ENCODE measurements at regions not wholly inside any gene's neighbourhood (a gene's known extent, or its start where the extent isn't known, plus 50 kb on each side); places are given as distances from the start of the nearest gene placed in this dataset.

DNA sequence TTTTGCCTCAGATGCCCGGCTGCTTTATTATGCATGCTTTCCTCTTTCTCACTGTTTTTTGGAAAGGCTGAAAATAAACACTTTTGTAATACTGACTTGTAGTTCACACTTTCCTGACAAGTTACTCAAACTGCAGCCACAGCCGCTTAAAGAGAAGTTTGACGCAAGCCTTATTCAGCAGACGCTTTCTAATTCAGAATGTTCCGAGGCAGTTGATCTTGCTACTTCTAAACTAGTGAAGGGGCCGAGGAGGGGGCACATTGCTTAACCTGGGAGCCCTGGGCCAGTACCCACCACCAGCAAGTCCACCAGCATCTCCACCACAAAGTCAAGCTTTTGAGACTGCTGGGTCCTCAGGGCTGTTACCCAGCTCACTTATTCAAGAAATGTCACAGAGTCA, 71.8 kb upstream of the SPRED2 start:
- DNase-seq (ENCODE audit: low read depth, low spot score): no peak

DNA sequence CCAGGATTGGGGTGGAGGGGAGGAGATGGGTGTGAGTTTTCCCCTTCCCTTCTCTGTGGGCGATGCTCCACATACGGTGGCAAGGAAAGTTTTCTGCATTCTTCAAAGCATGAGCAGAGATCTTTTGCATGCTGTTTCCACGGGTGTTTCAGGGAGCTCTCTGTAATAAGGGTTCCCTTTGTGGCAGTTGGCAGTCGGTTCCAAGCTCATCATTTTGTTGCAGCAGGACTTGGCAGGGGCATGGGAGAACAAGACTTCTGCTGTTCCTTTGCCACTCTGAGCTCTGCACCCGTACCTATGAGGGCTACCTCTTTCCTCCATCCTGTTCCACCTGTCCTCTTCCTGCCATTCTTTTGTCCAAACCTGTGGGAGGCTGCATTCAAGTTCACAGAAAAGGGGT, 71.3 kb upstream of the SPRED2 start:
- no peak for DNase-seq (ENCODE audit: low read depth, low spot score)

DNA sequence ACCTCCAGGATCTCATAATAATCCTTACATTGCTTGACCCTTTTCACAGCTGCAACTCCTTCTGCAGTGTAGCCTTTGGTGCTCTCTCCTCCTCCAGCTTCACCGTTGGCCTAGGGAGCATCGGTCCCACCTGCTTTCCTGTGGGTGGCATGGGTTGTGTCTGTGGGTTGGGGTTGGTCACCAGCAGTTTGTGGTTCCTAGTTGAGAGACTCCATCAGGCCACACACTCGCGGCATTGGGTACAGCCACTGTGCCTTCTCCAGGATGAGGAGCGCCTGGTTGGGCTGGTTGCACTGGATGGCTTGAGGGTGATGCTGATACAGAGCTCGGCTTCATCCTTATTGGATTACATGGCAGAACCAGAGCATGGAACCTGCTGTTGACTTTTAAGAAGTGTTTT, 69.4 kb upstream of the SPRED2 start:
- no peak for DNase-seq (ENCODE audit: low read depth, low spot score)

DNA sequence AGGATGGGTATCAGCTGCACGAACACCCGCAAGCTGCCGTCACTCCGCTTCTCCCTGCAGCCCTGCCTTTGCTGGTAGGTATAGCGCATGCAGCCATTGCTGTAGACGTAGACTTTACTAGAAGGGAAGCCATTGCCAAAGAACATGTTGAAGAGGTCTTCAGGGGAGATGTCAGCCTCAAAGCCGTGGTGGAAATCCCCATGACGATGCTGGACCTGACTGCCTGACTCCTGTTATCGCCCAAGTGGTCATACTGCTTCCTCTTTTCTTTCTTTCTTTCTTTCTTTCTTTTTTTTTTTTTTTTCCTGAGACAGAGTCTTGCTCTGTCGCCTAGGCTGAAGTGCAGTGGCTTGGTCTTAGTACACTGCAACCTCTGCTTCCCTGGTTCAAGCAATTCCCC, 68.7 kb upstream of the SPRED2 start:
- no peak for DNase-seq (ENCODE audit: low read depth, low spot score)

DNA sequence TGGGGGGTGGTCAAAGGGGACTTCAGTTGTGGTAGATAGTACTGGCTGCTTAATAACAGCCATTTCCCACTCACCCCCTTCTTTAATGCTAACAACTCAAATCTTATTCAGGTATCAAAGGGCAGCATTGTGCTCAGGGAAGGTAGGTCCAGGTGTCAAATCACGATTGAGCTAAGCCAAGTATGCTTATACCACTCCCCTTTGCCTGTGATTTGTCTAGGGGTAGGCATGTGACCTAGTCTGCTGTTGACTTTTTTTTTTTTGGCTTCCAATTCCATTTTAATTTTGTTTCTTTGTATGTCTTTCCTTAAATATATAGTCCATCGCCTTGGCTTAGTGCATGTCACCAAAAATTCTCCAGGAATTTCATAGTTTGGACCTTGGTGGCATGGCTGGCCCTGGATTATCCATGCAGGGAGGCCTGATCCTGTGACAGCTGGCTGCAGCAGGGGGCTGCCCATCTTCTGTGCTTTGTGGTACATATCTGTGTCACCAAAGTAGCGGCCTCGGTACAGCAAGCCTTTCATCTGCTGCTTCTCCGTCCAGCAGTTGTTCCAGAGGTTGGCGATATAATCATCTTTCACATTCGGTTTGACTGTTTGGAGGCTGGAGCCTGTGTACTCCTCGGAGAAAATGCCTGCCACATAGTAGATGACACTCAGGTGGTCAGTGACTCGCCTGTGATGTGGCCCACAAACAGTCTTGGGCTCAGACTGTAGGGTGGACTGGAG, 68.1 kb upstream of the SPRED2 start:
- no peak for DNase-seq (ENCODE audit: low read depth, low spot score)

DNA sequence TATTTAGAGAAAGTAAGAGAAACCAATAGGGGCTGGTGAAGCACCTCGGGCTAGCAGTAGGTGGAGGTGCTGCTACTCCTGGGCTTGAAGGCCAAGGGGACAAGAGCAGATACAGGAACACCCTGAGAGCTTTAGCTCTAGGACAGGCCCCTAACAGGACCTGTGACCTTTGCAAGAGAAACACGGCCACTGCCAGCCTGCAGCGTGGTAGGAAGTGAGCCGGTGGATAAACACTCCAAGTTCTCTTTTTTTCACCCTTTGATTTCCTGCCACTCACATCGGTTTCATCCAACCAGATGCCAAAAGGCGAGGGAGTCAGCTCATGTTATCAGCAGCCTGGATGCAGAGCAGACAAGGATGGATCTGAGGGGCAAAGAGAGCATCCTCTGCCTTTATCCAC, 66.8 kb upstream of the SPRED2 start:
- no peak for DNase-seq (ENCODE audit: low read depth, low spot score)

DNA sequence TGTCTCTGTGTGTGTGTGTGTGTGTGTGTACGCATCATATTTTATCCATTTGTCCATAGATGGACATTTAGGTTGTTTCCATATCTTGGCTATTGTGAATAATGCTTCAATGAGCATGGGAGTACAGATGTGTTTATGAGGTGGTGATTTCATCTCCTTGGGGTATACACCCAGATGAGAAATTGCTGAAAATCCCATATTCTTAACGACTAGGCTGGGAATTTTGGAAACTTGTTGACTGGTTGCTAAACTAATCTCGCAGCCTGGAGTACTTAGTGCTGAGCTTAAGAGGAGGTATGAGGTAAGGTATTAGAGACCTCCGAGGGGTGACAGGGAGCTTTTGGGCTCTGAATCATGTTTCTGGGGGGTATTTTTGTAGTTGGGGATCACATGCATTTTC, 66.0 kb upstream of the SPRED2 start:
- DNase-seq (ENCODE audit: low read depth, low spot score): no peak

DNA sequence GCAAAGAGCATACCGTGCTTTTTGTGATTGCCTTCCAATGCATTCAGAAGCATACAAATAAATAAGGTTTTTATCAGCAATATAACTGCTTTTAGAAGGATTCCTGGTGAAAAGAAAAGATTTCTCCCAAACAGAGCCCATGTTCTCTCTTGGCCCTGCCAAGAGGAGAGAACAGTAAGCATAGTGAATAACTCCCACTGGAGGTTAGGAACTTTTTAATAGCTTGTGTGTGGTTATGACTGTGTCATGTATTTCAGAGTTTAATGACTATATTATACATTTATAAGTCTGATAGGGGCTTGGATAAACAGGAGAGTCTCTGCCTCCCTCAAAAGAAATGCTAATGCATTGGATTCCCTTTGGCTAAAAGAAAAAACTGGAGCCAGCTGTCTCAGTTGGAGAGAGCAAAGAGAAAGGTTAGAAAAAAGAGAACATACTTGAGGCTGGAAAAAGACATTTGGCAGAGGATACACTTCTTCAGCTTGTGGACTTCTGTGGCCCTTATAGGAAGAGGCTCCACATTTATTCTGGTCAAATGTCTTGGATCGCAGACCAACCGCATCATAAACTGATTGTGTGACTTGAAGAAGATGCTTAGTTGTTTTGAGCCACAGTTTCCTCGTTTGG, 63.0 kb upstream of the SPRED2 start:
- no peak for DNase-seq (ENCODE audit: low read depth, low spot score)

DNA sequence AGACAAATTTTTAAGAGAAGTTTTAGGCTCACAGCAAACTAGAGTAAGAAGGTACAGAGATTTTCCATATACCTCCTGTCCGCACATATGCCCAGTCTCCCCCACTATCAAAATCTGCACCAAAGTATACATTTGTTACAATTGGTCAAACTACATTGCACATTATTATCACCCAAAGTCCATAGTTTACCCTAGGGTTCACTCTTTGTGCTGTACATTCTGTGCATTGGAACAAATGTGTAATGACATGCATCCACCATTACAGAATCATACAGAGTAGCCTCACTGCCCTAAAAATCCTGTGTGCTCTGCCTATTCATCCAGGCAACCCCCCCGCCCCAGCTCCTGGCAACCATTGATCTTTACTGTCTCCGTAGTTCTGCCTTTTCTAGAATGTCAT, 61.7 kb upstream of the SPRED2 start:
- no peak for DNase-seq (ENCODE audit: low read depth, low spot score)

DNA sequence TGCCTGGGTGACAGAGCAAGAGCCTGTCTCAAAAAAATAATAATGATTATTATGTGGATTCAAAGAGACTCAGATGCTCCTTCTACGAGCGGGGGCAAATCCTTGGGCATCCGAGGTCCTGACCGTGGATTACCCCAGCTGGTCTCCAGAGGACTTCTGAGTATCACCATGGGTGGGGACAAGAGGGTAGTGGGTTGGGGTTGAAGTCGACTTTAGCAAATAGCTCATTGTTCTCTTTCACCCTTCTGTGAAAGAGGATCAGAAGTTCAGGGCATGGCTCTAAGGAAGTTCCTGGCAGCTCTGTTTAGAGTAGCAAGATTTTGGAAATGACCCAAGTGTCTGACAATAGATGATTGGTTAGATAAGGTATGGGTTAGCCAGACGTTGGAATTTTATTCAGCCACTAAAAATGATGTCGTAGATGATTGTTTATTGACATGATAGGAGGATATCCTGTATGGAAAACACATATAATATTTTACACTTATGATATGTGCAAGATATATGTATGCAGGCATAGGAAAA, 59.0 kb upstream of the SPRED2 start:
- DNase-seq (ENCODE audit: low read depth, low spot score): no peak

DNA sequence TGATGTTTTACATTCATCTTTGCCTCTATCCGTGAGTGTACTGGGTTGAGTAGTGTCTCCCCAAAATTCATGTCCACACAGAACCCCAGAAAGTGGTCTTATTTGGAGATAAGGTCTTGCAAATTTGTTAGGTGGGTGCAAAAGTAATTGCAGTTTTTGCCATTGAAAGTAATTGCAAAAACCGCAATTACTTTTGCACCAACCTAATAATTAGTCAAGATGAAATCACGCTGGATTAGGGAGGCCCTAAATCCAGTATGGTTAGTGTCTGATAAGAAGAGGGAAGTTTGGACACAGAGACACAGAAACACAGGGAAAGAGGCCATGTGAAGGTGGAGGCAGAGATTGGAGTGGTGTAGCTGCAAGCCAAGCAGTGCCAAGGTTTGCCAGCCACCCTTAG, 57.8 kb upstream of the SPRED2 start:
- no peak for DNase-seq (ENCODE audit: low read depth, low spot score)

DNA sequence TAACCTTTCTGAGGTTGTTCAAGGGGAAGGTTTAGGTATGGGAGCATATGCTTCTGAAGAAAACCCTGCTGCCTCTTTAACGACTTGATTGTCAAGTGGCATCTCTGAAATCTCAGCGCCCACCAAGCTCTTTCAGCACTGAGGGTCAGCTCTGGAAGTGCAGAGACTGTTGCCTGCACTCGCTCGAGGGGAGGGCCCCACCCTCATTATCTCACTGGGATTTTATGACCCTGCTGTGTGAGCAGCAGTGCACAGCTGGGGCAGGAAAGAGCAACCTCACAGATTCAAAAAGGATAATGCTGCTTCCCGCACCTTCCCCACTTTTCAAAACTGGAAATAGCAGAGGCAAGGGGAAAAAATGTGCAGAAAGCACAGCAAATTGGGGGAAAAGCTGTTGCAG, 56.9 kb upstream of the SPRED2 start:
- no peak for DNase-seq (ENCODE audit: low read depth, low spot score)

DNA sequence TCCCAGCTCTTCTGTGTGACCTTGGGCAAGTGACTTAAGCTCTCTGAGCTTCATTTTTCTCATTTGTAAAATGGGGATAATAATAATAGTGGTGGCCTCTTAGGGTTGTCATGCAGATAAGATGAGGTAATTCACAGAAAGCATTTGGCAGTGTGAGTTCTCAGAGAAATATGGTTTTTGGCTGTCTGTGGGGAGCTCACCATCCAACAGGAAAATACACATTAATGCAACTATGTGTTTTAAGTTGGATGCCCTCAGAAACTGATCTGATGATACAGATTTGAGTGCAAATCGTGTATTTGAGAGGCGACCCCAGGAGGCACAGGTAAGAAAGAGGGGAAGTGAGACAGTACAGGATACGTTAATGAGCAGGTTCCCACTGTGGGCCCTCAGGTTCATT, 56.1 kb upstream of the SPRED2 start:
- DNase-seq (ENCODE audit: low read depth, low spot score): no peak

DNA sequence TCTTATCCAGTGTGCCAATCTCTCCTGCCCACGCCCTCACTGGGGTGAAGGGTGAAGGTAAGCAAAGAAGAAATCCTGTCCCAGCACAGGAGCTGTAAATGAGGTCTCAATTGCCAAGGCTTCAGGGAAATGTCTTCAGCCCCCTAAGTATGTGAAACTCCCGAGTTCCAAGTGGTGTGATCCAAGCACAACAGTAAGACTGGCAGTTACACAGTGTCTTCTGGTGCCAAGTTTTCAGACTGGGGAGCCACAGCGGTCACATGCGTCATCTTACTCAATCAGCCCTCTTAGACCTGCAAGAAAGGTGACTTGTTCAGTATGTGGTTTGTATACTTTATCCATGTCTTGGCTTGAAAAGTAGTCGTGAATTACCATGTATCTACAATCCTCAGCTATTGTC, 55.0 kb upstream of the SPRED2 start:
- no peak for DNase-seq (ENCODE audit: low read depth, low spot score)

DNA sequence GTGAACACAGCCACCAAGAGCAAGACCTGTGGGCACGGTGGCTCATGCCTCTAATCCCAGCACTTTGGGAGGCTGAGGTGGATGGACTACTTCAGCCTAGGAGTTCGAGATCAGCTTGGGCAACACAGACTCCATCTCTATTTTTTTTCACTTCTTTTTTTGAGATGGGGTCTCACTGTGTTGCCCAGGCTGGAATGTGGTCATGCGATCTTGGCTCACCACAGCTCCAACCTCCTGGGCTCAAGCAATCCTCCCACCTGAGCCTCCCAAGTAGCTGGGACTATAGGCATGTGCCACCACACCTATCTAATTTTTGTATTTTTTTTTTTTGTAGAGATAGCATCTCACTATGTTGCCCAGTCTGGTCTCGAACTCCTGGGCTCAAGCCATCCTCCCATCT, 54.4 kb upstream of the SPRED2 start:
- no peak for DNase-seq (ENCODE audit: low read depth, low spot score)

DNA sequence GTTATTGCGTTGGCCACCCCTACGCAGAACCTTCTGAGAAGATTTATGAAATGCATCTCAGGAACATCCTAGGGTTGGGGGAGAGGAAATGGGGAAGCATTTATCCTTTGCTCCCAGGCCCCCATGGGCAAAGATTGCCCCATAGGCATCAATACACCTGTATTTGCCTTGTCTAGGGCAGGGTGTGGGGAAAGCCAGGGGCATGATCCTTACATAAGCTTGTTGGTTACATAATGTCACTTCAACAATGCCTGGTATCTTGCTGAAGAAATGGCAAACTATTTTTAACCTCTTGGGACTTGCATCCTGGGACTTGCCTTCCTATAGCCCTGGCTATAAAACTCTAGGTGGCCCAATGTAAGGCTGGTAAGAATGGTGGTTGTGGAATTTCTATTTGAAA, 53.9 kb upstream of the SPRED2 start:
- DNase-seq (ENCODE audit: low read depth, low spot score): no peak

DNA sequence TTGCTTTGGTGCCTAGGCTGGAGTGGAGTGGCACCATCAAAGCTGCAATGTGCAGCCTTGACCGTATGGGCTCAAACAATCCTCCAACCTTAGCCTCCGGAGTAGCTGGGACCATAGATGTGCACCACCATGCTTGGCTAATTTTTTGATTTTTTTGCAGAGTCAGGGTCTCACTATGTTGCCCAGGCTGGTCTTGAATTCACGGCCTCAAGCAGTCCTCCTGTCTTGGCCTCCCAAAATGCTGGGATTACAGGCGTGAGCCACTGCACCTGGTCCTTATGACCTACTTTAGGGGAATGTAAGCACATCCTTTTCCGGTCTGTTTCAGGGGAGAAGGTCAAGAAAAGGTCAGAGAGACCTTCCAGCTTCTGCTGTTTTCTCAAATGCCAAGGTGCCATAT, 53.4 kb upstream of the SPRED2 start:
- no peak for DNase-seq (ENCODE audit: low read depth, low spot score)

DNA sequence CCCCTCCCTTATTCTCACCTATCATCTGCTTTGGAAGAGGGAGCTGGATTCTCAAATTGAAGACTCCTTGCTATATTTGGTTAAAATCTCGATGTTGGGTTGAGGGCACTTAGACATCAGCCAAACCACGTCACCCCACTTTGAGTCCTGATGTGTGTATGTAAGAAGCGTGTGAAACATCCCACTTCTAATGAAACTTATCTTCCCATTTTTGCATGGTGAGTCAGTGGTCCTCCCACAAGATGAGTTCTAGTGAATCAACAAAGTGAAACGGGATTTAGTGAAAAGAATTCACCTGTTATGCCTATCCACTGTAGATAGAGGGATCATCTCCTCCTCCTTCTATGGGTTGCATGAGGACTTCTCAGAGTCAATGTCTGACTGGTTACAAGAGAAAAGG, 51.4 kb upstream of the SPRED2 start:
- no peak for DNase-seq (ENCODE audit: low read depth, low spot score)

DNA sequence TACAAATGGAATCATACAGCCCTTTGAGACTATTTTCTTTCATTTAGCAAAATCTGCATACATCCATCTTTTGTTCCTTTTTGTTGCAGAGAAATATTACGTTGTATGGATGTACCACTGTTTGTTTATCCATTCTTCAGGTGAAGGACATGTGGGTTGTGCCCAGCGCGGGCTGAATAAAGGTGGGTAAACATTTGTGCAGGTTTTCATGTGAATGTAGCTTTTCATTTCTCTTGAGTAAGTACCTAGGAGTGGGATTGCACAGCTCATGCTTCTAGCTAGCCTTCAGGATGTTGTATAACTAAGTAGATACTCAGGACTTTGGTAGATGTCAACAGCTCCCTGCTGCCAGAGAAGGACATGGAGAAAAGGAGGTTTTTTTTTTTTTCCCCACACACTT, 50.6 kb upstream of the SPRED2 start:
- no peak for DNase-seq (ENCODE audit: low read depth, low spot score)
